ENCODE measurements at regions not wholly inside any gene's neighbourhood (a gene's known extent, or its start where the extent isn't known, plus 50 kb on each side); places are given as distances from the start of the nearest gene placed in this dataset.

GRCh38 chr12:28622406-28622805 lies 432.1 kb downstream of the CCDC91 start:
- no peaks in the 10 kb centered on the region for H3K36me3 ChIP-seq (ENCODE audit: control insufficient read depth, insufficient read depth, low read length, severe bottlenecking)
- H3K9ac ChIP-seq (ENCODE audit: low read length): no peak overlapping the region
- H3K9me3 ChIP-seq (ENCODE audit: control insufficient read depth, low read length): no peaks in the 10 kb centered on the region
- H3K4me3 ChIP-seq (ENCODE audit: low read length): no peak overlapping the region
- DNase-seq (ENCODE audit: low read depth): peak; percentile 74
- peaks cover 5% of the 10 kb centered on the region for H3K4me1 ChIP-seq (ENCODE audit: control insufficient read depth, insufficient read depth, low read length)
- no peaks in the 10 kb centered on the region for H3K27me3 ChIP-seq (replicated peaks; ENCODE audit: control insufficient read depth, insufficient read depth, low read length)

- no peak overlapping the region for H3K9ac ChIP-seq (ENCODE audit: low read length)
- no peak for DNase-seq (ENCODE audit: low read depth)
- H3K4me3 ChIP-seq (ENCODE audit: low read length): no peak overlapping the region
- H3K27me3 ChIP-seq (replicated peaks; ENCODE audit: control insufficient read depth, insufficient read depth, low read length): no peaks in the 10 kb centered on the region
- H3K36me3 ChIP-seq (ENCODE audit: control insufficient read depth, insufficient read depth, low read length, severe bottlenecking): no peaks in the 10 kb centered on the region
- no peaks in the 10 kb centered on the region for H3K4me1 ChIP-seq (ENCODE audit: control insufficient read depth, insufficient read depth, low read length)
- no peaks in the 10 kb centered on the region for H3K9me3 ChIP-seq (ENCODE audit: control insufficient read depth, low read length)
These were observed 436.2 kb downstream of the CCDC91 start for GRCh38 chr12:28626504-28626903.

- H3K27me3 ChIP-seq (replicated peaks; ENCODE audit: control insufficient read depth, insufficient read depth, low read length): no peaks in the 10 kb centered on the region
These were observed 439.4 kb downstream of the CCDC91 start for GRCh38 chr12:28629691-28630090.

DNA sequence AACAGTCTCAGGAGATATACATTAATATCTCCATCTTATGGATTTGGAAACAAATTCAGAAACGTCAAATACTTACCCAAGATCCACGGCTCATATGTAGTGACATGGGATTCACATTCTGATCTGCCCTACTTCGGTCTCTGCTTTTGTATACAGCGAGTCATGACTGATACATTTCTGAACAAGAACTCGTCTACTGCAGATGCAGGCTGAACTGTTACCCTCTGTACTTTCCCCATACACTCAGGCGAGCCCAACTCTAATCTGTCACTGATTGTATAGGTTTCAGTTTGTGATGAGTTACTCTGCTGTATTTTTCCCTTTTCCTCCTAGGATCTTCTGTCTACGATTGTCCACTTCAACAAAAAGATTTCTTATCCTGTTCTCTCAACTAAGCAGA lies 441.6 kb downstream of the CCDC91 start:
- Histone ChIP-seq H3K9ac (ENCODE audit: low read length) (no peak overlapping the region), H3K36me3 (ENCODE audit: control insufficient read depth, insufficient read depth, low read length, severe bottlenecking) (no peaks in the 10 kb centered on the region), H3K9me3 (ENCODE audit: control insufficient read depth, low read length) (no peaks in the 10 kb centered on the region), H3K4me3 (ENCODE audit: low read length) (no peak overlapping the region), H3K27me3 (replicated peaks; ENCODE audit: control insufficient read depth, insufficient read depth, low read length) (no peaks in the 10 kb centered on the region), H3K4me1 (ENCODE audit: control insufficient read depth, insufficient read depth, low read length) (no peaks in the 10 kb centered on the region)
- DNase-seq (ENCODE audit: low read depth): peak; percentile 6

More at GRCh38 chr12:28629691-28630090, 439.4 kb downstream of the CCDC91 start:
- no peak overlapping the region for H3K9ac ChIP-seq (ENCODE audit: low read length)
- H3K4me3 ChIP-seq (ENCODE audit: low read length): no peak overlapping the region
- no peak for DNase-seq (ENCODE audit: low read depth)
- H3K36me3 ChIP-seq (ENCODE audit: control insufficient read depth, insufficient read depth, low read length, severe bottlenecking): no peaks in the 10 kb centered on the region
- H3K4me1 ChIP-seq (ENCODE audit: control insufficient read depth, insufficient read depth, low read length): no peaks in the 10 kb centered on the region
- H3K9me3 ChIP-seq (ENCODE audit: control insufficient read depth, low read length): no peaks in the 10 kb centered on the region

DNA sequence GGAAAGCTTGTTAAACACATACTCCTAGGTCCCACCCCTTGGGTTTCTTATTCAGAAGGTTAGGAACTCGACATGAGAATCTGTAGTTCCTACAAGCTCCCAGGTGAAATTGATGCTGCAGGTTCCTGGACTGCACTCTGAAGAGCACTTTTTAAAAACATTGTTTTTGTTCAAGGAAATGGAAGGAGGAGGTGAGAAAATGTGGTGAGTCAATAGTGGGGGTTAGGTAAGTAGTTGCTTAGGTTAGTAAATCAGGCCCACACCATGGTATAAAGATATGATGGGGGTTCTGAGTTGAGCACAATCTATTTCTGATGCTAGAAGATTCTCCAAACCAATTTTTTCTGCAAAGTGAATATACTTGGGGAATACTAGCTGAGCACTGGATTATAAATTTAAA lies 450.3 kb downstream of the CCDC91 start:
- DNase-seq (ENCODE audit: low read depth): no peak
- no peaks in the 10 kb centered on the region for H3K9me3 ChIP-seq (ENCODE audit: control insufficient read depth, low read length)
- no peaks in the 10 kb centered on the region for H3K36me3 ChIP-seq (ENCODE audit: control insufficient read depth, insufficient read depth, low read length, severe bottlenecking)
- H3K9ac ChIP-seq (ENCODE audit: low read length): no peak overlapping the region
- no peak overlapping the region for H3K4me3 ChIP-seq (ENCODE audit: low read length)
- H3K4me1 ChIP-seq (ENCODE audit: control insufficient read depth, insufficient read depth, low read length): no peaks in the 10 kb centered on the region
- H3K27me3 ChIP-seq (replicated peaks; ENCODE audit: control insufficient read depth, insufficient read depth, low read length): no peaks in the 10 kb centered on the region

DNA sequence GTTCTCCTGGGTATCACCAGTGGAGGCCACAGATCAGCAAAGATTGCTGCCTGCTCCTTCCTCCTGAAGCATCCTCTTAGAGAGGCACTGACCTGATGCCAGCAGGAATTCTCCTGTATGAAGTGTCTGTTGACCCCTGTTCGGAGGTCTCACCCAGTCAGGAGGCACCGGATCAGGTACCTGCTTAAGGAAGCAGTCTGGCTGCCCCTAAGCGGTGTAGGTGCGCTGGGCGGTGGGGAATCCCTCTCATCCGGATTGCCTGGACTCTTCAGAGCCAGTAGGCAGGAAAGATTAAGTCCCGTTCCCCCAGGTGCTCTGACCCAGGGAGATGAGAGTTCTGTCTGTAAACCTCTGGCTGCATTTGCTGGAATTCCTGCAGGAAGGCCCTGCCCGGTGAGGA lies 455.2 kb downstream of the CCDC91 start:
- no peaks in the 10 kb centered on the region for H3K27me3 ChIP-seq (replicated peaks; ENCODE audit: control insufficient read depth, insufficient read depth, low read length)
- peaks cover 4% of the 10 kb centered on the region for H3K4me1 ChIP-seq (ENCODE audit: control insufficient read depth, insufficient read depth, low read length)
- H3K9me3 ChIP-seq (ENCODE audit: control insufficient read depth, low read length): no peaks in the 10 kb centered on the region
- H3K9ac ChIP-seq (ENCODE audit: low read length): no peak overlapping the region
- H3K36me3 ChIP-seq (ENCODE audit: control insufficient read depth, insufficient read depth, low read length, severe bottlenecking): no peaks in the 10 kb centered on the region
- DNase-seq (ENCODE audit: low read depth): no peak
- H3K4me3 ChIP-seq (ENCODE audit: low read length): no peak overlapping the region

DNA sequence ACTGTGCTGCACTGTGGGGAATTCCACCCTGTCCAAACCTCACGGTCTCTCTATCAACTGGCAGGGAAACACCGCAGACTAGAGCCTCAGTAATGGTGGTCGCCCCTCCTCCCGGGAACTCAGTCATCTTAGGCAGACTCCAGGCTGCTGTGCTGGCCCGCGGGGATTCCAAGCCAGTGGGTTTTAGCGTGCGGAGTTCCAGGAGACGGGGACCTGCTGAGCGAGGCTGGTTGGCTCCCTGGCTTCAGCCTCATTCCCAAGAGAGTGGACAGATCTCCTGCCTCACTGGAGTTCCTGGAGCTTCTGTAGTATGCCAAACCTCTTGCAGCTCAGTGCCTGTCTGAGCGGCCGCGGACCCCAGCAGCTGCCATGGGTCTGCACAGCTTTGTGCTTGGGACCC lies 455.6 kb downstream of the CCDC91 start:
- Histone ChIP-seq H3K36me3 (ENCODE audit: control insufficient read depth, insufficient read depth, low read length, severe bottlenecking) (no peaks in the 10 kb centered on the region), H3K9me3 (ENCODE audit: control insufficient read depth, low read length) (no peaks in the 10 kb centered on the region), H3K9ac (ENCODE audit: low read length) (no peak overlapping the region), H3K4me1 (ENCODE audit: control insufficient read depth, insufficient read depth, low read length) (peaks cover 4% of the 10 kb centered on the region), H3K4me3 (ENCODE audit: low read length) (no peak overlapping the region), H3K27me3 (replicated peaks; ENCODE audit: control insufficient read depth, insufficient read depth, low read length) (no peaks in the 10 kb centered on the region)
- no peak for DNase-seq (ENCODE audit: low read depth)

DNA sequence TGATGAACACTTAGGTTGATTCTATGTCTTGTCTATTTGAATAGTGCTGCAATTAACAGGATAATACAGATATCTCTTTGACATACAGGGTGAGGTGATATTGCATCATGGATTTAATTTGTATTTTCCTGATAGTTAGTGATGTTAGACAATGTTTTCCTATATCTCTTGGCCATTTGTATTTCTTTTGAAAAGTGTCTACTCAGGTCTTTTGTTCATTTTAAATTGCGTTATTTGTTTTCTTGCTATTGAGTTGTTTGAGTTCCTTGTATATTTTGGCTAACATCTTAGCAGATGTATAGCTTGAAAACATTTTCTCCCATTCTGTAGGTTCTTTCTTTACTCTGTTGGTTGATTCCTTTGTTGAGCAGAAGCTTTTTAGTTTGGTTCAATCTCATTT lies 460.6 kb downstream of the CCDC91 start:
- H3K36me3 ChIP-seq (ENCODE audit: control insufficient read depth, insufficient read depth, low read length, severe bottlenecking): no peaks in the 10 kb centered on the region
- H3K4me3 ChIP-seq (ENCODE audit: low read length): no peak overlapping the region
- no peak overlapping the region for H3K9ac ChIP-seq (ENCODE audit: low read length)
- no peak for DNase-seq (ENCODE audit: low read depth)
- H3K27me3 ChIP-seq (replicated peaks; ENCODE audit: control insufficient read depth, insufficient read depth, low read length): no peaks in the 10 kb centered on the region
- H3K4me1 ChIP-seq (ENCODE audit: control insufficient read depth, insufficient read depth, low read length): peaks cover 4% of the 10 kb centered on the region
- H3K9me3 ChIP-seq (ENCODE audit: control insufficient read depth, low read length): no peaks in the 10 kb centered on the region

DNA sequence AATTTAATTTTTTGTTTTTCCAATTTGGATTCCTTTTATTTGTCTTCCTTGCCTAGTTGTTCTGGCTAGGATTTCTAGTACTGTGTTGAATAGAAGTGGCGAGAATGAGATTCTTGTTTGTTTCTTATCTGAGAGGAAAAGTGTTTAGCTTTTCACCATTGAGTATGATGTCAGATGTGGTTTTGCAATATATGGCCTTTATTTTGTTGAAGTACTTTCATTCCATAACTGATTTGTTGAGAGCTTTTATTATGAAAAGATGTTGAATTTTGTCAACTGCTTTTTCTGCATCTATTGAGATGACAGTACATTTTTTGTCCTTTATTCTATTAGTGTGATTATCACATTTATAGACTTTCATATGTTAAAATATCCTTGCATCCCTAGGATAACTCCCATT lies 462.0 kb downstream of the CCDC91 start:
- Histone ChIP-seq H3K9me3 (ENCODE audit: control insufficient read depth, low read length) (no peaks in the 10 kb centered on the region), H3K36me3 (ENCODE audit: control insufficient read depth, insufficient read depth, low read length, severe bottlenecking) (no peaks in the 10 kb centered on the region), H3K27me3 (replicated peaks; ENCODE audit: control insufficient read depth, insufficient read depth, low read length) (no peaks in the 10 kb centered on the region), H3K9ac (ENCODE audit: low read length) (no peak overlapping the region), H3K4me3 (ENCODE audit: low read length) (no peak overlapping the region), H3K4me1 (ENCODE audit: control insufficient read depth, insufficient read depth, low read length) (peaks cover 4% of the 10 kb centered on the region)
- no peak for DNase-seq (ENCODE audit: low read depth)

DNA sequence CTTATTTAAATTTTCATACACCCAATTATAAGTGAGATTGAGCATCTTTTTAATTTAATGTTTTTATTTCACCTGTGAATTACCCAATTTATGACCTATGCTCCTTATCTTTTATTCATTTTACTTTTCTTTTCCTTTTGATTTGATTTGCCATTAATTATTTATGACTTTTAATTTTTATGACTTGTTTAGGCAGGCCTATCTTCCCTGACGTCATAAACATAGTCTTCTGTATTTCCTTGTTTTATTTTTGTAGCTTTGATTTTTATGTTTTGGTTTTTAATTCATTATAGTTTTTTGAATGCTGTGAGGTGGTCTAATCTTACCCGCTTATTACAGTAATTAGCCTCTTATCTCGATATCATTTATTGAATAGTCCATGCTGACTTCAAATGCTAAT lies 467.1 kb upstream of the FAR2 start:
- H3K36me3 ChIP-seq (ENCODE audit: control insufficient read depth, insufficient read depth, low read length, severe bottlenecking): no peaks in the 10 kb centered on the region
- H3K27me3 ChIP-seq (replicated peaks; ENCODE audit: control insufficient read depth, insufficient read depth, low read length): no peaks in the 10 kb centered on the region
- peaks cover 9% of the 10 kb centered on the region for H3K4me1 ChIP-seq (ENCODE audit: control insufficient read depth, insufficient read depth, low read length)
- peaks cover 5% of the 10 kb centered on the region for H3K9me3 ChIP-seq (ENCODE audit: control insufficient read depth, low read length)
- no peak for DNase-seq (ENCODE audit: low read depth)
- no peak overlapping the region for H3K4me3 ChIP-seq (ENCODE audit: low read length)
- no peak overlapping the region for H3K9ac ChIP-seq (ENCODE audit: low read length)

- no peak overlapping the region for H3K4me3 ChIP-seq (ENCODE audit: low read length)
- peak; percentile 64 for DNase-seq (ENCODE audit: low read depth)
- no peaks in the 10 kb centered on the region for H3K9me3 ChIP-seq (ENCODE audit: control insufficient read depth, low read length)
- H3K36me3 ChIP-seq (ENCODE audit: control insufficient read depth, insufficient read depth, low read length, severe bottlenecking): no peaks in the 10 kb centered on the region
- H3K4me1 ChIP-seq (ENCODE audit: control insufficient read depth, insufficient read depth, low read length): peaks cover 9% of the 10 kb centered on the region
- H3K9ac ChIP-seq (ENCODE audit: low read length): no peak overlapping the region
- no peaks in the 10 kb centered on the region for H3K27me3 ChIP-seq (replicated peaks; ENCODE audit: control insufficient read depth, insufficient read depth, low read length)
These were observed 465.7 kb upstream of the FAR2 start for GRCh38 chr12:28683366-28683765.

- no peaks in the 10 kb centered on the region for H3K36me3 ChIP-seq (ENCODE audit: control insufficient read depth, insufficient read depth, low read length, severe bottlenecking)
- no peak overlapping the region for H3K4me3 ChIP-seq (ENCODE audit: low read length)
- no peak overlapping the region for H3K9ac ChIP-seq (ENCODE audit: low read length)
- H3K4me1 ChIP-seq (ENCODE audit: control insufficient read depth, insufficient read depth, low read length): peaks cover 15% of the 10 kb centered on the region
- no peaks in the 10 kb centered on the region for H3K9me3 ChIP-seq (ENCODE audit: control insufficient read depth, low read length)
- H3K27me3 ChIP-seq (replicated peaks; ENCODE audit: control insufficient read depth, insufficient read depth, low read length): no peaks in the 10 kb centered on the region
- DNase-seq (ENCODE audit: low read depth): no peak
These were observed 459.5 kb upstream of the FAR2 start for GRCh38 chr12:28689398-28690175.

All from adipocyte (in vitro differentiated cells).